IMR-90 (cell line): ENCODE measurements at regions not wholly inside any gene's neighbourhood (a gene's known extent, or its start where the extent isn't known, plus 50 kb on each side); places are given as distances from the start of the nearest gene placed in this dataset.

ENCODE experiments used
- ATAC-seq: fragments of 200-7000 bp; cut with Tn5 transposase; 2 replicates; pipeline ENCODE4 v1.9.1; 2020; ENCODE audit warnings: low read depth, mild to moderate bottlenecking, moderate library complexity
- BruUV-seq: library from RNA; stranded (reverse); fragments of 400-500 nt; replicated peaks from 2 replicates; lab custom pipeline; 2021; lab: Mats Ljungman, UMichigan
- CTCF ChIA-PET: fragments of 300-600 bp; formaldehyde crosslinking; extraction: SDS; loops from one replicate; lab custom pipeline; 2021; ENCODE audit warnings: antibody characterized with exemption; lab: Yijun Ruan, JAX
- POLR2A ChIA-PET: fragments of 300-600 bp; sonication (Branson Sonifier 250); formaldehyde crosslinking; loops from one replicate; lab custom pipeline; 2022; ENCODE audit warnings: antibody characterized with exemption; ENCODE audit not compliant: unreplicated experiment; lab: Charles Lee
- DNase-seq: peaks from one replicate; pipeline ENCODE4 v3.0.0; 2013
- H2AFZ ChIP-seq: replicated peaks from 2 replicates; pipeline ENCODE3; 2013; ENCODE audit warnings: low read length, mild to moderate bottlenecking; ENCODE audit not compliant: poor library complexity
- H2AK5ac ChIP-seq: 2 replicates; pipeline ENCODE4 v1.6.1; 2013; ENCODE audit warnings: low read depth, low read length, inconsistent platforms
- H2AK9ac ChIP-seq: replicated peaks from 2 replicates; pipeline ENCODE3; 2013; ENCODE audit warnings: mild to moderate bottlenecking, low read depth, low read length, moderate library complexity; ENCODE audit not compliant: poor library complexity
- H2BK120ac ChIP-seq: 2 replicates; pipeline ENCODE4 v1.6.1; 2013; ENCODE audit warnings: low read depth, low read length, inconsistent platforms
- H2BK15ac ChIP-seq: 3 replicates; pipeline ENCODE4 v1.6.1; 2013; ENCODE audit warnings: low read depth, low read length, inconsistent platforms
- H2BK20ac ChIP-seq: 2 replicates; pipeline ENCODE4 v1.6.1; 2013; ENCODE audit warnings: low read depth, mild to moderate bottlenecking, inconsistent platforms, low read length, moderate library complexity
- H2BK5ac ChIP-seq: 2 replicates; pipeline ENCODE4 v1.6.1; 2013; ENCODE audit warnings: mild to moderate bottlenecking, low read depth, low read length, inconsistent platforms; ENCODE audit not compliant: poor library complexity, severe bottlenecking
- H3K14ac ChIP-seq: replicated peaks from 2 replicates; pipeline ENCODE4 v1.6.1; 2013; ENCODE audit warnings: low read depth, low read length, inconsistent platforms
- H3K18ac ChIP-seq: 2 replicates; pipeline ENCODE4 v1.6.1; 2013; ENCODE audit warnings: low read depth, low read length, control low read depth
- H3K23ac ChIP-seq: 2 replicates; pipeline ENCODE4 v1.6.1; 2013; ENCODE audit warnings: low read depth, low read length, inconsistent platforms
- H3K27ac ChIP-seq: 2 replicates; pipeline ENCODE4 v1.5.1; 2013; ENCODE audit warnings: mild to moderate bottlenecking, control low read depth, low read length; ENCODE audit not compliant: insufficient read depth
- H3K27me3 ChIP-seq: 2 replicates; pipeline ENCODE4 v1.6.1; 2013; ENCODE audit warnings: low read length; ENCODE audit not compliant: control insufficient read depth, insufficient read depth
- H3K36me3 ChIP-seq: 2 replicates; pipeline ENCODE4 v1.6.1; 2013; ENCODE audit warnings: low read length, mixed read lengths; ENCODE audit not compliant: control insufficient read depth, insufficient read depth
- H3K4ac ChIP-seq: 2 replicates; pipeline ENCODE4 v1.6.1; 2013; ENCODE audit warnings: low read depth, low read length, inconsistent platforms
- H3K4me1 ChIP-seq: 2 replicates; pipeline ENCODE4 v1.6.1; 2013; ENCODE audit warnings: low read length, mixed read lengths; ENCODE audit not compliant: control insufficient read depth, insufficient read depth
- H3K4me2 ChIP-seq: 2 replicates; pipeline ENCODE4 v1.6.1; 2013; ENCODE audit warnings: low read depth, mild to moderate bottlenecking, control low read depth, low read length, moderate library complexity
- H3K4me3 ChIP-seq: 2 replicates; pipeline ENCODE4 v1.5.1; 2013; ENCODE audit warnings: low read depth, mild to moderate bottlenecking, control low read depth, low read length, moderate library complexity; ENCODE audit not compliant: insufficient read depth
- H3K56ac ChIP-seq: 2 replicates; pipeline ENCODE4 v1.6.1; 2013; ENCODE audit warnings: low read length, inconsistent platforms; ENCODE audit not compliant: insufficient read depth; ENCODE audit errors: extremely low read depth
- H3K79me1 ChIP-seq, 2 experiments: 2 replicates each; pipeline ENCODE4 v1.6.1; 2013; ENCODE audit warnings: low read length in 2 of 2, inconsistent platforms in 1 of 2, low read depth in 1 of 2
- H3K9ac ChIP-seq: 2 replicates; pipeline ENCODE4 v1.6.1; 2013; ENCODE audit warnings: low read depth, low read length, control low read depth
- H3K9me1 ChIP-seq: 2 replicates; pipeline ENCODE4 v1.6.1; 2013; ENCODE audit warnings: low read length, inconsistent platforms; ENCODE audit not compliant: insufficient read depth
- H3K9me3 ChIP-seq: 2 replicates; pipeline ENCODE4 v1.6.1; 2013; ENCODE audit warnings: low read length; ENCODE audit not compliant: control insufficient read depth, insufficient read depth
- H4K20me1 ChIP-seq: 2 replicates; pipeline ENCODE4 v1.6.1; 2013; ENCODE audit warnings: low read length, inconsistent platforms; ENCODE audit not compliant: insufficient read depth
- H4K5ac ChIP-seq: 2 replicates; pipeline ENCODE4 v1.6.1; 2013; ENCODE audit warnings: mild to moderate bottlenecking, low read depth, low read length, control low read depth
- H4K8ac ChIP-seq, 2 experiments: 2 replicates each; pipeline ENCODE4 v1.6.1; 2013; ENCODE audit warnings: low read depth in 2 of 2, low read length in 2 of 2, control low read depth in 1 of 2, inconsistent platforms in 1 of 2
- H4K91ac ChIP-seq: 2 replicates; pipeline ENCODE4 v1.6.1; 2013; ENCODE audit warnings: low read depth, low read length, inconsistent platforms; ENCODE audit not compliant: insufficient read depth
- CHD1 ChIP-seq: IDR thresholded peaks from 2 replicates; pipeline ENCODE4 v1.6.1; 2012; ENCODE audit warnings: low read depth, low read length, improper control_type of control experiment
- MAFK ChIP-seq: IDR thresholded peaks from 2 replicates; pipeline ENCODE4 v1.6.1; 2012; ENCODE audit warnings: low read depth, low read length, improper control_type of control experiment
- MXI1 ChIP-seq: IDR thresholded peaks from 2 replicates; pipeline ENCODE4 v1.6.1; 2012; ENCODE audit warnings: low read depth, mild to moderate bottlenecking, low read length, moderate library complexity, borderline replicate concordance
- RAD21 ChIP-seq: IDR thresholded peaks from 2 replicates; pipeline ENCODE4 v1.6.1; 2012; ENCODE audit warnings: low read length, improper control_type of control experiment
- RCOR1 ChIP-seq: IDR thresholded peaks from 2 replicates; pipeline ENCODE4 v1.6.1; 2012; ENCODE audit warnings: mild to moderate bottlenecking, low read length, improper control_type of control experiment; ENCODE audit not compliant: insufficient replicate concordance
- RFX5 ChIP-seq: IDR thresholded peaks from 2 replicates; pipeline ENCODE4 v1.8.0; 2012; ENCODE audit warnings: low read depth, mild to moderate bottlenecking, low read length, moderate library complexity
- SMC3 ChIP-seq: fragments of 150-350 bp; IDR thresholded peaks from 2 replicates; pipeline ENCODE4 v1.6.1; 2016; ENCODE audit warnings: low read depth, mild to moderate bottlenecking, antibody characterized with exemption, low read length, moderate library complexity
- WGBS, 2 experiments: methylation state at CpG; one replicate each; pipeline versions ENCODE4 v1.1.5 to v1.1.7; 2013; ENCODE audit warnings: missing lambda C conversion rate in 2 of 2; ENCODE audit not compliant: insufficient read length in 1 of 2; ENCODE audit errors: extremely low coverage in 2 of 2; 5-methylcytosine and 5-hydroxymethylcytosine counted together
- dilution Hi-C: fragments of 300-500 bp; cut with HindIII; formaldehyde crosslinking; loops from one replicate; pipeline ENCODE4 v1.14.3; 2018; ENCODE audit warnings: low sequenced_read_pairs; ENCODE audit not compliant: unreplicated experiment
- in situ Hi-C: fragments of 300-500 bp; cut with MboI; formaldehyde crosslinking; loops from 3 replicates; pipeline ENCODE4 v1.14.3; 2019; ENCODE audit warnings: low sequenced_read_pairs, inconsistent platforms, mixed read lengths
- intact Hi-C: fragments of 100-400 bp; cut with micrococcal nuclease; formaldehyde crosslinking; loops from 2 replicates; pipeline ENCODE4 v1.10.0; 2022
- TF ChIP-seq, protein P1 (sequence below): conservative IDR thresholded peaks from 2 replicates; pipeline ENCODE4 v1.5.1; 2012; ENCODE audit warnings: mild to moderate bottlenecking, low read depth, low read length, improper control_type of control experiment
- TF ChIP-seq, protein P2 (sequence below): fragments of 150-350 bp; IDR thresholded peaks from 2 replicates; pipeline ENCODE4 v1.6.1; 2016; ENCODE audit warnings: low read depth, mild to moderate bottlenecking, low read length, moderate library complexity, borderline replicate concordance

- no peaks in the 10 kb centered on the region for H3K36me3 ChIP-seq
- peaks cover 2% of the 10 kb centered on the region; the same call in 1 of the 2 replicates for H3K27me3 ChIP-seq
- H3K4me3 ChIP-seq: no peak overlapping the region
- ChIA-PET CTCF (no interaction called here), POLR2A (no interaction called here)
- H2AK9ac ChIP-seq: no peak overlapping the region
- H2AFZ ChIP-seq: no peak overlapping the region
- H3K9me3 ChIP-seq: no peaks in the 10 kb centered on the region
- intact Hi-C loops (no loop called here), in situ Hi-C loops (no loop called here), dilution Hi-C loops (no loop called here)
- no CpG with 5 or more reads among the region's 4 CpGs for WGBS, 2 experiments
- no TSS peak for BruUV-seq
- no peak overlapping the region for H4K5ac ChIP-seq
- no peak overlapping the region for H4K8ac ChIP-seq
- H3K56ac ChIP-seq: no peak overlapping the region
- H2AK5ac ChIP-seq: no peak overlapping the region
- no peak overlapping the region for H3K4ac ChIP-seq
- no peak overlapping the region for H3K18ac ChIP-seq
- H3K4me1 ChIP-seq: no peaks in the 10 kb centered on the region
- no peak overlapping the region for H2BK5ac ChIP-seq
- DNase-seq (no peak), ATAC-seq (no peak)
- H3K79me1 ChIP-seq: no peaks in the 10 kb centered on the region
- no peak overlapping the region for H2BK120ac ChIP-seq
- TF ChIP-seq RAD21 (no peak), SMC3 (no peak), RCOR1 (no peak), MAFK (no peak), RFX5 (no peak), MXI1 (no peak), CHD1 (no peak)
- TF ChIP-seq, protein P1, sequence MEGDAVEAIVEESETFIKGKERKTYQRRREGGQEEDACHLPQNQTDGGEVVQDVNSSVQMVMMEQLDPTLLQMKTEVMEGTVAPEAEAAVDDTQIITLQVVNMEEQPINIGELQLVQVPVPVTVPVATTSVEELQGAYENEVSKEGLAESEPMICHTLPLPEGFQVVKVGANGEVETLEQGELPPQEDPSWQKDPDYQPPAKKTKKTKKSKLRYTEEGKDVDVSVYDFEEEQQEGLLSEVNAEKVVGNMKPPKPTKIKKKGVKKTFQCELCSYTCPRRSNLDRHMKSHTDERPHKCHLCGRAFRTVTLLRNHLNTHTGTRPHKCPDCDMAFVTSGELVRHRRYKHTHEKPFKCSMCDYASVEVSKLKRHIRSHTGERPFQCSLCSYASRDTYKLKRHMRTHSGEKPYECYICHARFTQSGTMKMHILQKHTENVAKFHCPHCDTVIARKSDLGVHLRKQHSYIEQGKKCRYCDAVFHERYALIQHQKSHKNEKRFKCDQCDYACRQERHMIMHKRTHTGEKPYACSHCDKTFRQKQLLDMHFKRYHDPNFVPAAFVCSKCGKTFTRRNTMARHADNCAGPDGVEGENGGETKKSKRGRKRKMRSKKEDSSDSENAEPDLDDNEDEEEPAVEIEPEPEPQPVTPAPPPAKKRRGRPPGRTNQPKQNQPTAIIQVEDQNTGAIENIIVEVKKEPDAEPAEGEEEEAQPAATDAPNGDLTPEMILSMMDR: no peak
- TF ChIP-seq, protein P2, sequence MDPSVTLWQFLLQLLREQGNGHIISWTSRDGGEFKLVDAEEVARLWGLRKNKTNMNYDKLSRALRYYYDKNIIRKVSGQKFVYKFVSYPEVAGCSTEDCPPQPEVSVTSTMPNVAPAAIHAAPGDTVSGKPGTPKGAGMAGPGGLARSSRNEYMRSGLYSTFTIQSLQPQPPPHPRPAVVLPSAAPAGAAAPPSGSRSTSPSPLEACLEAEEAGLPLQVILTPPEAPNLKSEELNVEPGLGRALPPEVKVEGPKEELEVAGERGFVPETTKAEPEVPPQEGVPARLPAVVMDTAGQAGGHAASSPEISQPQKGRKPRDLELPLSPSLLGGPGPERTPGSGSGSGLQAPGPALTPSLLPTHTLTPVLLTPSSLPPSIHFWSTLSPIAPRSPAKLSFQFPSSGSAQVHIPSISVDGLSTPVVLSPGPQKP: no peak
- H4K20me1 ChIP-seq: no peaks in the 10 kb centered on the region
- H3K23ac ChIP-seq: no peak overlapping the region
- no peak overlapping the region for H3K9ac ChIP-seq
- no peak overlapping the region for H3K14ac ChIP-seq
- H3K27ac ChIP-seq: no peak overlapping the region
- no peak overlapping the region for H3K4me2 ChIP-seq
- no peak overlapping the region for H4K91ac ChIP-seq
- H2BK15ac ChIP-seq: no peak overlapping the region
- H3K9me1 ChIP-seq: no peaks in the 10 kb centered on the region
- no peak overlapping the region for H2BK20ac ChIP-seq
These were observed 244.9 kb upstream of the MVB12B start for GRCh38 chr9:126081746-126082145.
